ENCODE measurements at regions not wholly inside any gene's neighbourhood (a gene's known extent, or its start where the extent isn't known, plus 50 kb on each side); places are given as distances from the start of the nearest gene placed in this dataset.
"Not testable (repeated sequence)": the region's sequence is repeated elsewhere in the genome, so short reads cannot be mapped to it uniquely, and the experiment has no call there.

- H3K9me3 ChIP-seq, result peaks cover 0 to 6% (median 0%) of the 10 kb centered on the region in 3 donors
- no peak for DNase-seq
- H3K4me1 ChIP-seq, result no peaks in the 10 kb centered on the region
- H3K36me3 ChIP-seq, result no peaks in the 10 kb centered on the region
- 90 to 95% methylated on average over 2 of the region's 2 CpGs for WGBS, 2 donors
- no peak overlapping the region for H3K4me3 ChIP-seq
- no peak for TF ChIP-seq CTCF (IDR thresholded peaks at IDR 0.05)
- TF ChIP-seq POLR2A (IDR thresholded peaks at IDR 0.05), result no peak
- intact Hi-C loops (cut with DNase I), result no loop called here
- H3K27ac ChIP-seq, result no peak overlapping the region
- no peaks in the 10 kb centered on the region for H3K27me3 ChIP-seq
These were observed 477.9 kb upstream of the CA10 start for GRCh38 chr17:52636443-52636842.

- no peaks in the 10 kb centered on the region for H3K27me3 ChIP-seq
- intact Hi-C loops (cut with DNase I), result no loop called here
- TF ChIP-seq CTCF (IDR thresholded peaks at IDR 0.05) (no peak), POLR2A (IDR thresholded peaks at IDR 0.05) (no peak)
- no peak for DNase-seq
- H3K27ac ChIP-seq, result no peak overlapping the region
- H3K4me3 ChIP-seq, result no peak overlapping the region
- 63 to 70% methylated on average over 2 of the region's 2 CpGs for WGBS, 2 donors
- no peaks in the 10 kb centered on the region for H3K4me1 ChIP-seq
- no peaks in the 10 kb centered on the region for H3K36me3 ChIP-seq
- H3K9me3 ChIP-seq, result no peaks in the 10 kb centered on the region
These were observed 448.1 kb upstream of the CA10 start for GRCh38 chr17:52606590-52606989.

- H3K9me3 ChIP-seq, result no peaks in the 10 kb centered on the region
- no peaks in the 10 kb centered on the region for H3K4me1 ChIP-seq
- H3K27ac ChIP-seq, result no peak overlapping the region
- 47 to 55% methylated on average over 2 of the region's 2 CpGs for WGBS, 2 donors
- H3K36me3 ChIP-seq, result no peaks in the 10 kb centered on the region
- TF ChIP-seq CTCF (IDR thresholded peaks at IDR 0.05) (no peak), POLR2A (IDR thresholded peaks at IDR 0.05) (no peak)
- intact Hi-C loops (cut with DNase I), result no loop called here
- no peak overlapping the region for H3K4me3 ChIP-seq
- H3K27me3 ChIP-seq, result no peaks in the 10 kb centered on the region
- DNase-seq, result no peak
These were observed 447.6 kb upstream of the CA10 start for GRCh38 chr17:52606098-52606497.

- H3K36me3 ChIP-seq, result no peaks in the 10 kb centered on the region
- no peaks in the 10 kb centered on the region for H3K9me3 ChIP-seq
- H3K27ac ChIP-seq, result no peak overlapping the region
- no peaks in the 10 kb centered on the region for H3K4me1 ChIP-seq
- H3K27me3 ChIP-seq, result no peaks in the 10 kb centered on the region
- intact Hi-C loops (cut with DNase I), result no loop called here
- H3K4me3 ChIP-seq, result no peak overlapping the region
- DNase-seq, result no peak
- TF ChIP-seq CTCF (IDR thresholded peaks at IDR 0.05), result no peak
- TF ChIP-seq POLR2A (IDR thresholded peaks at IDR 0.05), result no peak
- 47 to 60% methylated on average over 2 of the region's 2 CpGs for WGBS, 2 donors
These were observed 445.6 kb upstream of the CA10 start for GRCh38 chr17:52604105-52604504.

GRCh38 chr17:52597452-52598215 is 439.1 kb upstream of the CA10 start:
- H3K36me3 ChIP-seq; H3K27me3 ChIP-seq; H3K4me1 ChIP-seq; DNase-seq; H3K9me3 ChIP-seq; H3K27ac ChIP-seq; H3K4me3 ChIP-seq; intact Hi-C loops (cut with DNase I): not testable (repeated sequence)
- WGBS, 2 donors, result 53 to 56% methylated on average over 9 of the region's 11 CpGs

GRCh38 chr17:52594516-52594915 is 436.0 kb upstream of the CA10 start:
- Histone ChIP-seq H3K36me3 (no peaks in the 10 kb centered on the region), H3K27me3 (no peaks in the 10 kb centered on the region), H3K27ac (no peak overlapping the region), H3K4me3 (no peak overlapping the region), H3K9me3 (no peaks in the 10 kb centered on the region), H3K4me1 (no peaks in the 10 kb centered on the region)
- TF ChIP-seq POLR2A (IDR thresholded peaks at IDR 0.05), result no peak
- TF ChIP-seq CTCF (IDR thresholded peaks at IDR 0.05), result no peak
- WGBS, 2 donors, result no CpG with 5 or more reads among the region's 2 CpGs
- no peak for DNase-seq
- intact Hi-C loops (cut with DNase I), result no loop called here

Data from esophagus squamous epithelium (tissue), 5 donors.